ENCODE measurements at regions not wholly inside any gene's neighbourhood (a gene's known extent, or its start where the extent isn't known, plus 50 kb on each side); places are given as distances from the start of the nearest gene placed in this dataset.

DNA sequence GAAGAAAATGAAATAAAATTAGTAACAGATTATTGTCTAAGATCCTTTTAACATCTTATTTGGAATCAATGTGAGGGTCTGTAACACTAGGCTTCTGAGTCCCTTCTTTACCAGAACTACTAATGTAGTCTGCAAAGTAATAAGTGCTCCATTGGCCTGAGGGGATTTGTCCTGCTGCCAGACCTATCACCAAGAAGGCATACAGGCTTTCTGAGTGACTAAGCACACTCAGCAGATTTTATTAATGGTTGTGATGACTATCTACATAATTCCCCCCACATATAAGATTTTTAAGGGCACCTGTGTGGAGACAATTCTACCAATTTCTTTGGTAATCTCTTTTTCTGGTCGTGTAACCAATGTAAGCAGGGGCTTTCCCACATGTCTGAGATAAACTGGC, 365.0 kb upstream of the FAT3 start:
- no peak for TF ChIP-seq EZH2 (IDR thresholded peaks at IDR 0.05; ENCODE audit: borderline replicate concordance, low read depth, low read length, poor library complexity, severe bottlenecking)
- TF ChIP-seq, protein P1, sequence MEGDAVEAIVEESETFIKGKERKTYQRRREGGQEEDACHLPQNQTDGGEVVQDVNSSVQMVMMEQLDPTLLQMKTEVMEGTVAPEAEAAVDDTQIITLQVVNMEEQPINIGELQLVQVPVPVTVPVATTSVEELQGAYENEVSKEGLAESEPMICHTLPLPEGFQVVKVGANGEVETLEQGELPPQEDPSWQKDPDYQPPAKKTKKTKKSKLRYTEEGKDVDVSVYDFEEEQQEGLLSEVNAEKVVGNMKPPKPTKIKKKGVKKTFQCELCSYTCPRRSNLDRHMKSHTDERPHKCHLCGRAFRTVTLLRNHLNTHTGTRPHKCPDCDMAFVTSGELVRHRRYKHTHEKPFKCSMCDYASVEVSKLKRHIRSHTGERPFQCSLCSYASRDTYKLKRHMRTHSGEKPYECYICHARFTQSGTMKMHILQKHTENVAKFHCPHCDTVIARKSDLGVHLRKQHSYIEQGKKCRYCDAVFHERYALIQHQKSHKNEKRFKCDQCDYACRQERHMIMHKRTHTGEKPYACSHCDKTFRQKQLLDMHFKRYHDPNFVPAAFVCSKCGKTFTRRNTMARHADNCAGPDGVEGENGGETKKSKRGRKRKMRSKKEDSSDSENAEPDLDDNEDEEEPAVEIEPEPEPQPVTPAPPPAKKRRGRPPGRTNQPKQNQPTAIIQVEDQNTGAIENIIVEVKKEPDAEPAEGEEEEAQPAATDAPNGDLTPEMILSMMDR (conservative IDR thresholded peaks at IDR 0.05; ENCODE audit: low read depth, low read length) = no peak
